Coronary artery (tissue), 2 donors: ENCODE measurements at regions not wholly inside any gene's neighbourhood (a gene's known extent, or its start where the extent isn't known, plus 50 kb on each side); places are given as distances from the start of the nearest gene placed in this dataset.

Experiments
- DNase-seq: peaks from one replicate; pipeline ENCODE4 v3.0.0-alpha.2; 2017; ENCODE audit warnings: low spot score
- H3K27ac ChIP-seq, 2 donors: fragments of 200-600 bp; sonication (generic); one replicate each; pipeline ENCODE4 v1.5.1; 2016 to 2019
- H3K4me3 ChIP-seq: fragments of 200-600 bp; sonication (generic); 2 replicates; pipeline ENCODE4 v1.5.1; 2016; ENCODE audit warnings: mild to moderate bottlenecking, moderate library complexity
- TF ChIP-seq, protein P1 (sequence below): fragments of 200-600 bp; sonication (generic); IDR thresholded peaks from one replicate; pipeline ENCODE4 v1.5.1; 2019; ENCODE audit warnings: antibody characterized with exemption

DNA sequence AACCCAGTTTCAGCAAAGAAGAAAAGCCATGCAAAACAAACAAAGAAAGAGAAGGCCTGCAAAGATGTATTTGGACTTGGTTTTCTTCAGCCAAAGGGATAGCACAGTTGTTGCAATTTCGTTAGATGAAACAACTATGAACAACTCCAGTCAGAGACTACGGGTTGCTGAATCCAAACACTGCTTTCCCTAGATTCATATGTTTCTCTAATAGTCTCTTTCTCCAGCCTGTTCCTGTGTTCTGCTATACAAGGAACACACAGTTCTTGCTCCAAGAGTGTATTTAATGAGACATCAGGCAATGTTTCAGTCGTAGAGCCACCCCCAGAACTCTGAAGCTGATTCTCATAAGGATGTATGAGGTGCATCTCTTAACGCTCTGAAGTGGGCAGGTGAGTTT is 162.5 kb upstream of the TBL1X start:
- peak overlapping the region in 1 of 2 donors; percentile 44 for H3K27ac ChIP-seq
- TF ChIP-seq, protein P1, sequence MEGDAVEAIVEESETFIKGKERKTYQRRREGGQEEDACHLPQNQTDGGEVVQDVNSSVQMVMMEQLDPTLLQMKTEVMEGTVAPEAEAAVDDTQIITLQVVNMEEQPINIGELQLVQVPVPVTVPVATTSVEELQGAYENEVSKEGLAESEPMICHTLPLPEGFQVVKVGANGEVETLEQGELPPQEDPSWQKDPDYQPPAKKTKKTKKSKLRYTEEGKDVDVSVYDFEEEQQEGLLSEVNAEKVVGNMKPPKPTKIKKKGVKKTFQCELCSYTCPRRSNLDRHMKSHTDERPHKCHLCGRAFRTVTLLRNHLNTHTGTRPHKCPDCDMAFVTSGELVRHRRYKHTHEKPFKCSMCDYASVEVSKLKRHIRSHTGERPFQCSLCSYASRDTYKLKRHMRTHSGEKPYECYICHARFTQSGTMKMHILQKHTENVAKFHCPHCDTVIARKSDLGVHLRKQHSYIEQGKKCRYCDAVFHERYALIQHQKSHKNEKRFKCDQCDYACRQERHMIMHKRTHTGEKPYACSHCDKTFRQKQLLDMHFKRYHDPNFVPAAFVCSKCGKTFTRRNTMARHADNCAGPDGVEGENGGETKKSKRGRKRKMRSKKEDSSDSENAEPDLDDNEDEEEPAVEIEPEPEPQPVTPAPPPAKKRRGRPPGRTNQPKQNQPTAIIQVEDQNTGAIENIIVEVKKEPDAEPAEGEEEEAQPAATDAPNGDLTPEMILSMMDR: no peak
- no peak overlapping the region for H3K4me3 ChIP-seq
- DNase-seq: no peak

DNA sequence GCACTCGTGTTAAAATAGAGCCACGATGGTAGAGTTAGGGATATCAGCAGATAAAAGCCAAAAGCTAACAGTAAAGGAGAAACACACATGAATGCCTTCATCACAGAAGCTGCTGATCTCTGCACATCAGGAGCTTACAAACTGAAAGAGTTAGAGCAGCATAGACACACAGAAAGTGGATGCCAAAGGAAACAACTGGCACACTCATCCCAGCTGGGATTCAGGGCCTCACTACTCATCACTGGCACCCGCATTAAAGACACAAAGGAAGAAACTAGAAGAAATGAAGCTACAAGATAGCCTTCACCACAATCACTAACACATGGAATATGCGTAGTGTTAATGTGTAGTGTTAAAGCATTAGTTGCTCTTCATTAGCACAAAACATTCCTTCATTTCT is 156.4 kb upstream of the TBL1X start:
- Histone ChIP-seq H3K4me3 (no peak overlapping the region), H3K27ac (no peak overlapping the region)
- no peak for DNase-seq
- TF ChIP-seq, protein P1: no peak

DNA sequence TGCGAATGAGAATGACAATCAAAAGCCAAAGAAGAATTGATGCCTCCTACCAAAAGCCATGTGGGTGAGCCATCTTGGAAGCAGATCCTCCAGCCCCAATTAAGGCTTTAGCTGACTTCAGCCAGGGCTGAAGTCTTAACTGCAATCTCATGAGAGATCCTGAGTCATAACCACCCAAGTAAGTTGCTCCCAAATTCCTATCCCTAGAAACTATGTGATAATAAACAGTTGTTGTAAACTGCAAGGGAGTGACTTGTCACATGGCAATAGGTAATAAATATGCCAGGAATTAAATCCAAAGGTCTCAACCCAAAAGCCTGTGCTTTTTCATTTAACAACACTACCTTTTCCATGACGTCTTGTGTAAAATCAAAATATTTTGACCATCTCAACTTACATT is 154.2 kb upstream of the TBL1X start:
- H3K4me3 ChIP-seq: no peak overlapping the region
- no peak for DNase-seq
- peak overlapping the region in 1 of 2 donors; percentile 27 for H3K27ac ChIP-seq
- TF ChIP-seq, protein P1: no peak

DNA sequence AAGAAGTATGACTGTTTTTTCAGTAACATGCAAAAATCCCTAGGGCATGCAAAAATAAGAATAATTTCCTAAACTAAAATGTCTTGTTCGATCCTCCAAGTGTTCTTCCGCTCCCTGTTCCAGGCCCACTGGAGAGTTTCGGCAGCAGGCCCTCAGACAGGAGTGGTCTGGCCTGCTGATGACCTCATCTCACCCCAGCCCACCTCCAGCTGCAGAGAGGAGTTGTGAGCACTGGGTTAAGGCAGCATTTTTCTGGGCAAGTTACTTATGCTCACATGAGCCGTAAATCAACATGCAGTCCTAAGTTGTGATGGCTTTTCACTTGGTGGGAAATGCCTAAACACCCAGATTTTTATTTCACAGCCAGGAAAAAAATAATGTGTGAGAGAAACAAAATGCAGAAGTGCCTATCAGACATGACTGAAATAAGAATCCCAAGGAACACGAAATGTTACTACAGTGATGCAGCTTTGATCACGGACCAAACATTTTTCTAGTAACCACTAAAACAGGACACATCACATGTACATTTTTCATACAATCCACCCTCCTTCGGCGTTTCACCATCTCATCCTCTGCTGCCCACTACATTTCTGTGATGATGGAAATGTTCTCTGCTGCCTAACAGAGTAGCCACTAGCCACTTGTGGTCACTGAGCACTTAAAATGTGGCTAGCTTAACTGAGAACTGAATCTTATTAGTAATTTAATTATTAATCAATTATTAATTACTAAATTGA is 153.3 kb upstream of the TBL1X start:
- Histone ChIP-seq H3K27ac (peak overlapping the region in 1 of 2 donors; percentile 41), H3K4me3 (no peak overlapping the region)
- TF ChIP-seq, protein P1: no peak
- no peak for DNase-seq

DNA sequence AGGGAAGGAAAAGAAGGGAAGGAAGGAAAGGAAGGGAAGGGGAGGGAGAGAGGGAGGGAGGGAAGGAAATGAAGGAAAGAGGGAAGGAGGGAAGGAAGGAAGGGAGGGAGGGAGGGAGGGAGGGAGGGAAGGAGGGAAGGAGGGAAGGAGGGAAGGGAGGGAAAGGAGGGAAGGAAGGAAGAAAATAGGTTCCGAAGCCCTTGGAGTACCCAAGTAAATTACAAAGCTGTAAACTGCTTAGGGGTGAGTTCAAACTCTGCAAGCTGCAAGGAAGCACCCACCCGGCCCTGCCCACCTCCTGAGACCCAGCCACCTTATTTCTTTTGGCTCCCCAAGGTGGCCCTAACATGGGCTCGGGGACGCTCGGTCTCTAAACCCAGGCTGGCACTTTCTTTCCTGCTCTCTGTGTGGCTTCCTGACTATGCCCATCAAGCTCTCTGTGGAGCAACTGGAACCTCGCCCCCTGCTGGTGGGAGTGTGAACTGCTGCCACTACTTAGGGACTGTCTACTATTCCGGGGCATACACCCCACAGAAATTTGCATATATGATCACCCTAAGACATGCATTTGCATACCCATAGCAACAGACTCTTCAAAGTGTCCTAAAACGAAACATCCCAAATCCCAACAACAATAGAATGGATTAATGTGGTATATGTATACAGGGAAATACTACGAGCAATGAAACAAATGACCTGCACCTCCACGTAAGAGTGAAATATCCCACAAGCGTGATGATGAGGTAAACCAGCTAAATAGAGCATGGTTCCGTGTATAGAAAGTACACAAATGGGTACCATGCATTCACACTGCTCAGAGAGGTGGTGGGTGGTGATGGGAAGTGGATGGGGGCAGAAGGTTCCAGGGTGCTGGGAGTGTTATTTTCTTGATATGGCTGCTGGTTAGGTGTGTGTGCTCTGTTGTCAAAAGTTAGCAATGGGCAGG is 151.7 kb upstream of the TBL1X start:
- TF ChIP-seq, protein P1: peak; percentile 24
- Histone ChIP-seq H3K27ac (no peak overlapping the region), H3K4me3 (no peak overlapping the region)
- DNase-seq: no peak

GRCh38 chrX:9315086-9315485 is 149.8 kb upstream of the TBL1X start:
- H3K27ac ChIP-seq: no peak overlapping the region
- H3K4me3 ChIP-seq: no peak overlapping the region
- no peak for DNase-seq
- TF ChIP-seq, protein P1: no peak
